Caco-2 (cell line): ENCODE measurements at regions not wholly inside any gene's neighbourhood (a gene's known extent, or its start where the extent isn't known, plus 50 kb on each side); places are given as distances from the start of the nearest gene placed in this dataset.

Source experiments
- BruUV-seq: library from RNA; stranded (reverse); fragments of 400-500 nt; replicated peaks from 2 replicates; lab custom pipeline; 2021; lab: Mats Ljungman, UMichigan
- CTCF ChIA-PET: fragments of 300-600 bp; sonication (Branson Sonifier 250); formaldehyde crosslinking; loops from one replicate; lab custom pipeline; 2022; ENCODE audit warnings: antibody characterized with exemption; lab: Charles Lee
- POLR2A ChIA-PET: fragments of 300-600 bp; sonication (Branson Sonifier 250); formaldehyde crosslinking; loops from one replicate; lab custom pipeline; 2022; ENCODE audit warnings: antibody characterized with exemption; lab: Charles Lee
- DNase-seq, 2 experiments: peaks; one replicate each; pipeline versions ENCODE4 v3.0.0 to v3.0.0-alpha.2; 2020 to 2022
- H3K27me3 ChIP-seq: replicated peaks from 2 replicates; pipeline ENCODE4 v1.6.0; 2011; ENCODE audit warnings: low read length; ENCODE audit not compliant: control insufficient read depth, insufficient read depth
- H3K36me3 ChIP-seq: 2 replicates; pipeline ENCODE4 v1.5.1; 2011; ENCODE audit warnings: low read length; ENCODE audit not compliant: control insufficient read depth, insufficient read depth
- H3K4me1 ChIP-seq: fragments of 250-450 bp; sonication (Bioruptor Pico); 2 replicates; pipeline ENCODE4 v1.5.1; 2020; ENCODE audit warnings: mild to moderate bottlenecking
- H3K4me3 ChIP-seq: 2 replicates; pipeline ENCODE4 v1.5.1; 2011; ENCODE audit warnings: low read depth, mild to moderate bottlenecking, control low read depth, low read length
- H3K9me3 ChIP-seq: fragments of 250-450 bp; sonication (Bioruptor Pico); 2 replicates; pipeline ENCODE4 v1.5.1; 2020; ENCODE audit warnings: mild to moderate bottlenecking, moderate library complexity
- H3K27ac Mint-ChIP-seq: one replicate; pipeline ENCODE4 v1.8.0; 2022; ENCODE audit warnings: mixed read lengths; ENCODE audit not compliant: unreplicated experiment
- H3K27me3 Mint-ChIP-seq: one replicate; pipeline ENCODE4 v1.8.0; 2022; ENCODE audit warnings: mixed read lengths; ENCODE audit not compliant: insufficient read depth, unreplicated experiment
- H3K36me3 Mint-ChIP-seq: one replicate; pipeline ENCODE4 v1.8.0; 2022; ENCODE audit warnings: mild to moderate bottlenecking, mixed read lengths; ENCODE audit not compliant: insufficient read depth, unreplicated experiment
- H3K4me1 Mint-ChIP-seq: one replicate; pipeline ENCODE4 v1.8.0; 2022; ENCODE audit warnings: low read depth, mixed read lengths; ENCODE audit not compliant: unreplicated experiment
- H3K4me3 Mint-ChIP-seq: one replicate; pipeline ENCODE4 v1.8.0; 2022; ENCODE audit warnings: mild to moderate bottlenecking, moderate library complexity, mixed read lengths; ENCODE audit not compliant: unreplicated experiment
- H3K9me3 Mint-ChIP-seq: one replicate; pipeline ENCODE4 v1.8.0; 2022; ENCODE audit warnings: mixed read lengths; ENCODE audit not compliant: unreplicated experiment
- intact Hi-C: fragments of 100-400 bp; cut with micrococcal nuclease; formaldehyde crosslinking; loops from one replicate; pipeline ENCODE4 v1.10.0; 2022; ENCODE audit not compliant: unreplicated experiment
- TF ChIP-seq, protein P1 (sequence below), 2 experiments: fragments of 200-600 bp in 1 of 2; IDR thresholded peaks; 1 replicate in 1 of 2; 2 replicates in 1 of 2; pipeline versions ENCODE4 v1.5.1 to v1.8.0; 2011 to 2022; ENCODE audit warnings: antibody characterized with exemption in 1 of 2, control low read depth in 1 of 2, inconsistent platforms in 1 of 2, low read depth in 1 of 2, low read length in 1 of 2, mild to moderate bottlenecking in 1 of 2, moderate library complexity in 1 of 2; ENCODE audit not compliant: insufficient read depth in 1 of 2, severe bottlenecking in 1 of 2, unreplicated experiment in 1 of 2

DNA sequence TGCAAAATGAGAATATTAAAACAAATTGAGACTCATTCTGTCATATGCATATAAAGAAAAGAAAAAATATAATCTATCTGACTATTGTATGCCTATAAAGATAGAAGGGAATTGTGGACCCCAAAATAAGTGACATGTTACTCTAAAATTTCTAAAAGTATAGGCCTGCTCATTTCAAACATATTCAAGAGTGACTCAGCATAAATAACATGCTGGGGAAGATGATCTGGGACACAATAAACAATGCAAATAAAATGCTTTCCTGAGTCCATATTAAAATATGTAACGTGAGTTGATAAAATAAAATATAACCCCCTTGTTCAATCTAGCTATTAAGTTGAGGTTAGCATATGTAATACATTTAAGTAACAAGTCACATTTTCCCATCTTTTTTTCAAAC, 882.0 kb upstream of the EDIL3 start:
- Mint-ChIP-seq H3K27ac (no peak overlapping the region), H3K4me1 (no peaks in the 10 kb centered on the region), H3K36me3 (no peaks in the 10 kb centered on the region), H3K27me3 (no peaks in the 10 kb centered on the region), H3K9me3 (no peaks in the 10 kb centered on the region), H3K4me3 (no peak overlapping the region)
- DNase-seq, result no peak
- BruUV-seq, result no TSS peak
- POLR2A ChIA-PET, result no interaction called here
- Histone ChIP-seq H3K27me3 (no peaks in the 10 kb centered on the region), H3K36me3 (no peaks in the 10 kb centered on the region), H3K4me1 (no peaks in the 10 kb centered on the region), H3K9me3 (no peaks in the 10 kb centered on the region), H3K4me3 (no peak overlapping the region)
- TF ChIP-seq, protein P1, sequence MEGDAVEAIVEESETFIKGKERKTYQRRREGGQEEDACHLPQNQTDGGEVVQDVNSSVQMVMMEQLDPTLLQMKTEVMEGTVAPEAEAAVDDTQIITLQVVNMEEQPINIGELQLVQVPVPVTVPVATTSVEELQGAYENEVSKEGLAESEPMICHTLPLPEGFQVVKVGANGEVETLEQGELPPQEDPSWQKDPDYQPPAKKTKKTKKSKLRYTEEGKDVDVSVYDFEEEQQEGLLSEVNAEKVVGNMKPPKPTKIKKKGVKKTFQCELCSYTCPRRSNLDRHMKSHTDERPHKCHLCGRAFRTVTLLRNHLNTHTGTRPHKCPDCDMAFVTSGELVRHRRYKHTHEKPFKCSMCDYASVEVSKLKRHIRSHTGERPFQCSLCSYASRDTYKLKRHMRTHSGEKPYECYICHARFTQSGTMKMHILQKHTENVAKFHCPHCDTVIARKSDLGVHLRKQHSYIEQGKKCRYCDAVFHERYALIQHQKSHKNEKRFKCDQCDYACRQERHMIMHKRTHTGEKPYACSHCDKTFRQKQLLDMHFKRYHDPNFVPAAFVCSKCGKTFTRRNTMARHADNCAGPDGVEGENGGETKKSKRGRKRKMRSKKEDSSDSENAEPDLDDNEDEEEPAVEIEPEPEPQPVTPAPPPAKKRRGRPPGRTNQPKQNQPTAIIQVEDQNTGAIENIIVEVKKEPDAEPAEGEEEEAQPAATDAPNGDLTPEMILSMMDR (IDR thresholded peaks at IDR 0.05; ENCODE audit: insufficient read depth in 1 of 2, low read depth in 1 of 2, low read length in 1 of 2, severe bottlenecking in 1 of 2, unreplicated experiment in 1 of 2), result no peak
- intact Hi-C loops, result no loop called here
- CTCF ChIA-PET, result no interaction called here

DNA sequence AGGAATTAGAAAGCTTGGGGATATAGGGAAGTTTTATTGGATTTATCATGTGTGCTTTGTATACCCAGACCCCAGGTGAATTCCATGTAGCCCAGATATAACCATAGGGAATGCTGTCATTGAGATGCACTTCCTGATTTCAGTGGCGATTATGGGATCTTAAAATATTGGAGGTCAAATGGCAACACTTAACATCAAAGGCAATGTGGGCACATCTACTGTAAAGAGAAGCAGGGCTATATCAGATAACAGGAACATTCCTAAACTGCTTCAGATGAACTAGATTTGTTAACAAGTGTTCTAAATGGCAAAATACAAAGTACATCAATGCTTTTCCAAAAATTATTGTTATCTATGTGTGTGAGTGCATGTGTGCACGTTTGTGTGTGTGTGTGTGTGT, 883.5 kb upstream of the EDIL3 start:
- H3K4me1 ChIP-seq, result no peaks in the 10 kb centered on the region
- Mint-ChIP-seq H3K9me3 (no peaks in the 10 kb centered on the region), H3K27ac (no peak overlapping the region), H3K4me3 (no peak overlapping the region), H3K27me3 (no peaks in the 10 kb centered on the region), H3K4me1 (no peaks in the 10 kb centered on the region), H3K36me3 (no peaks in the 10 kb centered on the region)
- intact Hi-C loops, result no loop called here
- no peaks in the 10 kb centered on the region for H3K36me3 ChIP-seq
- no peaks in the 10 kb centered on the region for H3K9me3 ChIP-seq
- no peaks in the 10 kb centered on the region for H3K27me3 ChIP-seq
- no peak overlapping the region for H3K4me3 ChIP-seq
- CTCF ChIA-PET, result no interaction called here
- no TSS peak for BruUV-seq
- DNase-seq, result no peak
- POLR2A ChIA-PET, result no interaction called here
- TF ChIP-seq, protein P1 (IDR thresholded peaks at IDR 0.05; ENCODE audit: insufficient read depth in 1 of 2, low read depth in 1 of 2, low read length in 1 of 2, severe bottlenecking in 1 of 2, unreplicated experiment in 1 of 2), result no peak

DNA sequence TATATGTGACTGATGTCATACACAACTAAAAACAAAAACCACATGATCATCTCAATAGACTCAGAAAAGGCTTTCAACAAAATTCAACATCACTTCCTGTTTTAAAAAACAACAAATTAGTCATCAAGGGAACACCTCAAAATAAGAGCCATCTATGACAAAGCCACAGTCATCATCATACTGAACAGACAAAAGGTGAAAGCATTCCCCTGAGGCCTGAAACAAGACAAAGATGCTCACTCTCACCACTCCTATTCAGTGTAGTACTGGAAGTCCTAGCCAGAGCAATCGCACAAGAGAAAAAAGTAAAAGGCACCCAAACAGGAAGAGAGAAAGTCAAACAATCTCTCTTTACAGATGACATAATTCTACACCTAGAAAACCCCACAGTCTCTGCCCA, 893.5 kb upstream of the EDIL3 start:
- Histone ChIP-seq H3K9me3 (no peaks in the 10 kb centered on the region), H3K4me3 (no peak overlapping the region), H3K27me3 (no peaks in the 10 kb centered on the region), H3K36me3 (no peaks in the 10 kb centered on the region), H3K4me1 (no peaks in the 10 kb centered on the region)
- H3K4me3 Mint-ChIP-seq, result no peak overlapping the region
- H3K9me3 Mint-ChIP-seq, result no peaks in the 10 kb centered on the region
- H3K27me3 Mint-ChIP-seq, result no peaks in the 10 kb centered on the region
- POLR2A ChIA-PET, result no interaction called here
- no peak overlapping the region for H3K27ac Mint-ChIP-seq
- H3K4me1 Mint-ChIP-seq, result no peaks in the 10 kb centered on the region
- no peaks in the 10 kb centered on the region for H3K36me3 Mint-ChIP-seq
- BruUV-seq, result no TSS peak
- DNase-seq, result no peak
- TF ChIP-seq, protein P1 (IDR thresholded peaks at IDR 0.05; ENCODE audit: insufficient read depth in 1 of 2, low read depth in 1 of 2, low read length in 1 of 2, severe bottlenecking in 1 of 2, unreplicated experiment in 1 of 2), result no peak
- CTCF ChIA-PET, result no interaction called here
- intact Hi-C loops, result no loop called here
